ENCODE measurements at regions not wholly inside any gene's neighbourhood (a gene's known extent, or its start where the extent isn't known, plus 50 kb on each side); places are given as distances from the start of the nearest gene placed in this dataset.

GRCh38 chr3:187972454-187972853, 181.5 kb upstream of the LPP start:
- Histone ChIP-seq H2BK12ac (ENCODE audit: insufficient read length, low read depth, low read length) (no peak overlapping the region), H4K5ac (ENCODE audit: insufficient read length, low read depth, low read length) (no peak overlapping the region), H3T11ph (ENCODE audit: low read length) (no peak overlapping the region), H3K4me2 (ENCODE audit: insufficient read depth, insufficient read length, low read length) (no peak overlapping the region), H3K9me3 (ENCODE audit: control insufficient read depth, low read depth, low read length) (no peaks in the 10 kb centered on the region), H2AK5ac (ENCODE audit: insufficient read length, low read length) (no peak overlapping the region), H4K20me1 (ENCODE audit: control insufficient read depth, insufficient read depth, insufficient read length) (no peaks in the 10 kb centered on the region), H3K4me1 (ENCODE audit: insufficient read depth, low read length) (no peaks in the 10 kb centered on the region), H3K56ac (ENCODE audit: insufficient read length, low read depth, low read length) (no peak overlapping the region), H4K8ac (replicated peaks; ENCODE audit: insufficient read length, low read depth, low read length) (no peak overlapping the region), H3K14ac (ENCODE audit: insufficient read depth, low read length) (no peak overlapping the region), H3K18ac (ENCODE audit: insufficient read length, low read depth, low read length) (no peak overlapping the region), H2BK15ac (ENCODE audit: low read depth, low read length) (no peak overlapping the region), H3K23me2 (ENCODE audit: insufficient read length, low read depth, low read length, poor library complexity, severe bottlenecking) (no peaks in the 10 kb centered on the region), H3K4ac (ENCODE audit: low read depth, low read length) (no peak overlapping the region), H3K79me1 (ENCODE audit: insufficient read depth, low read depth, low read length, poor library complexity, severe bottlenecking) (no peaks in the 10 kb centered on the region), H3K27ac (ENCODE audit: insufficient read length, low read depth, low read length) (no peak overlapping the region), H2BK5ac (ENCODE audit: insufficient read length, low read length) (no peak overlapping the region), H2AFZ (ENCODE audit: low read length) (no peak overlapping the region), H3K9ac (ENCODE audit: extremely low read depth, insufficient read length, low read length) (no peak overlapping the region), H3K23ac (ENCODE audit: insufficient read length, low read depth, low read length) (no peak overlapping the region), H2BK20ac (ENCODE audit: low read depth, low read length, poor library complexity, severe bottlenecking) (no peak overlapping the region), H4K91ac (ENCODE audit: insufficient read length, low read depth, low read length) (no peak overlapping the region), H3K27me3 (ENCODE audit: insufficient read depth, low read length) (no peaks in the 10 kb centered on the region), H2BK120ac (ENCODE audit: low read depth, low read length, poor library complexity, severe bottlenecking) (no peak overlapping the region), H3K79me2 (ENCODE audit: insufficient read depth, low read length) (no peaks in the 10 kb centered on the region)
- no peak for TF ChIP-seq CTCF (conservative IDR thresholded peaks at IDR 0.05)
- Mint-ChIP-seq H3K27me3 (ENCODE audit: low read depth) (no peaks in the 10 kb centered on the region), H3K36me3 (ENCODE audit: insufficient read depth in 1 of 3, low read depth in 3 of 3) (peaks cover 0 to 2% (median under 1%) of the 10 kb centered on the region in 3 experiments; a peak in 5 of 7 replicates), H3K27ac (no peak overlapping the region), H3K9me3 (peaks cover 1 to 2% of the 10 kb centered on the region in 2 experiments), H3K4me3 (no peak overlapping the region), H3K4me1 (peaks cover 4% of the 10 kb centered on the region in 2 experiments; a peak in 3 of 4 replicates)
- DNase-seq = no peak
- no CpG with 5 or more reads among the region's 3 CpGs for WGBS (ENCODE audit: extremely low coverage, insufficient read length, low lambda C conversion rate)

Data from H9 (cell line).